PFSK-1 (cell line): ENCODE measurements at regions not wholly inside any gene's neighbourhood (a gene's known extent, or its start where the extent isn't known, plus 50 kb on each side); places are given as distances from the start of the nearest gene placed in this dataset.

Experiments
- FOXP2 ChIP-seq: optimal IDR thresholded peaks from 2 replicates; pipeline ENCODE3; 2011; ENCODE audit warnings: borderline replicate concordance, control low read depth, inconsistent platforms; ENCODE audit not compliant: insufficient read depth; ENCODE audit errors: extremely low read length, extremely low read depth
- POLR2AphosphoS5 ChIP-seq: IDR thresholded peaks from 2 replicates; pipeline ENCODE4 v1.6.1; 2012; ENCODE audit warnings: low read depth, mild to moderate bottlenecking, control low read depth, low read length, moderate library complexity
- REST ChIP-seq, 2 experiments: IDR thresholded peaks; 2 replicates each; pipeline versions ENCODE4 v1.6.1 to v1.8.0; 2011 to 2012; ENCODE audit warnings: low read depth in 2 of 2, low read length in 2 of 2, control low read depth in 1 of 2, inconsistent platforms in 1 of 2, mild to moderate bottlenecking in 1 of 2, moderate library complexity in 1 of 2; ENCODE audit not compliant: insufficient read depth in 1 of 2
- SIN3A ChIP-seq: IDR thresholded peaks from 2 replicates; pipeline ENCODE4 v1.6.1; 2012; ENCODE audit warnings: mild to moderate bottlenecking, low read length, moderate library complexity, borderline replicate concordance; ENCODE audit not compliant: insufficient read depth
- TAF1 ChIP-seq: IDR thresholded peaks from 2 replicates; pipeline ENCODE4 v1.6.1; 2012; ENCODE audit warnings: low read length, control low read depth, borderline replicate concordance; ENCODE audit not compliant: insufficient read depth

GRCh38 chr6:105909106-105909505 is 177.0 kb upstream of the PRDM1 start:
- TF ChIP-seq TAF1: no peak
- no peak for TF ChIP-seq REST (IDR thresholded peaks at IDR 0.05; ENCODE audit: insufficient read depth in 1 of 2, low read depth in 2 of 2, low read length in 2 of 2)
- no peak for TF ChIP-seq FOXP2
- no peak for TF ChIP-seq SIN3A
- no peak for TF ChIP-seq POLR2AphosphoS5

- TF ChIP-seq FOXP2: no peak
- no peak for TF ChIP-seq SIN3A
- no peak for TF ChIP-seq REST (IDR thresholded peaks at IDR 0.05; ENCODE audit: insufficient read depth in 1 of 2, low read depth in 2 of 2, low read length in 2 of 2)
- TF ChIP-seq POLR2AphosphoS5: no peak
- no peak for TF ChIP-seq TAF1
Measured at GRCh38 chr6:105907991-105908390, 178.1 kb upstream of the PRDM1 start.

GRCh38 chr6:105907301-105907700 is 178.8 kb upstream of the PRDM1 start:
- TF ChIP-seq SIN3A: no peak
- no peak for TF ChIP-seq FOXP2
- no peak for TF ChIP-seq POLR2AphosphoS5
- TF ChIP-seq REST (IDR thresholded peaks at IDR 0.05; ENCODE audit: insufficient read depth in 1 of 2, low read depth in 2 of 2, low read length in 2 of 2): no peak
- no peak for TF ChIP-seq TAF1

- TF ChIP-seq FOXP2: no peak
- TF ChIP-seq SIN3A: no peak
- no peak for TF ChIP-seq REST (IDR thresholded peaks at IDR 0.05; ENCODE audit: insufficient read depth in 1 of 2, low read depth in 2 of 2, low read length in 2 of 2)
- TF ChIP-seq TAF1: no peak
- TF ChIP-seq POLR2AphosphoS5: no peak
Measured at GRCh38 chr6:105902401-105903031, 183.6 kb upstream of the PRDM1 start.

GRCh38 chr6:105901583-105901982 is 184.6 kb upstream of the PRDM1 start:
- no peak for TF ChIP-seq FOXP2
- no peak for TF ChIP-seq TAF1
- no peak for TF ChIP-seq REST (IDR thresholded peaks at IDR 0.05; ENCODE audit: insufficient read depth in 1 of 2, low read depth in 2 of 2, low read length in 2 of 2)
- TF ChIP-seq POLR2AphosphoS5: no peak
- TF ChIP-seq SIN3A: no peak
